ENCODE measurements at regions not wholly inside any gene's neighbourhood (a gene's known extent, or its start where the extent isn't known, plus 50 kb on each side); places are given as distances from the start of the nearest gene placed in this dataset.
"Not testable (repeated sequence)": the region's sequence is repeated elsewhere in the genome, so short reads cannot be mapped to it uniquely, and the experiment has no call there.

DNA sequence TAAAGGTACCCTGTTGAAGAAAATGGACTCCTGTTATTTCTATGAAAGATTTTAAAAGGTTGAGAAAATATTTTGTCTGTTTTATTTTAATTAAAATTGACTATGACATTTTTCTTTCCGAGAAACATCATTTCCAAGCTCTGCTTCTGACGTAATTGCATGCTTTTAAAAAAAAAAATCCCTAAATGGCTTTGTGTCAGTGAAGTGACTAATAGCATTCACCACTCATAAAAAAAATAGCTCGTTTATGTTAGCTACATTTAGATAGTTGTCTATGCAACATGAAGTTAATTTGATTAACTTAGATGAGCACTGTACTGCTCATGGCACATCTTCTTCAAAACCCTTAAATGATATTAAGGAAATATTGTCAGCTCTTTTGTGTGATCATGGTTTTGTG lies 105.1 kb upstream of the KLHL13 start:
- Mint-ChIP-seq H3K4me1 (no peaks in the 10 kb centered on the region), H3K36me3 (no peaks in the 10 kb centered on the region), H3K27me3 (no peaks in the 10 kb centered on the region), H3K4me3 (no peak overlapping the region), H3K27ac (no peak overlapping the region), H3K9me3 (no peaks in the 10 kb centered on the region)
- CTCF ChIA-PET = no interaction called here
- no peak for DNase-seq

DNA sequence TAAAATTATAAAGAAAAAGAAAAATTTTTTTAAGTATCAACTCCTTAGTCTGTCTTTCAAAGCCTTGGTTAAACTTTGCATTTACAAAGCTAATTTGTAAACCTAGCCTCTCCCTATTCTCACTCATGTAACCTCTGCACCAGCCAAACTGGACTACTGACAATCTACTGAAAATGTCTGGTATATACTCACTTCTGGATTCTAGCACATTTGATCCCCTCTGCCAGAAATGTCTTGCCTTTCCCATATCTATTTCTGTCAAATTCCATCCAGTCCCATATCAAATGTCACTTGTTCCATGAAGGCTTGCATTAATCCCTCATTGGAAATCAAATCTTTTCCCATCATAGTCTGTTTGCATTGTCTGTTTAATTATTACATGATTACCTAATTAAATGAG lies 105.8 kb upstream of the KLHL13 start:
- H3K27ac Mint-ChIP-seq = no peak overlapping the region
- no peak for DNase-seq
- H3K9me3 Mint-ChIP-seq = no peaks in the 10 kb centered on the region
- no peaks in the 10 kb centered on the region for H3K27me3 Mint-ChIP-seq
- CTCF ChIA-PET = no interaction called here
- H3K4me3 Mint-ChIP-seq = no peak overlapping the region
- no peaks in the 10 kb centered on the region for H3K36me3 Mint-ChIP-seq
- H3K4me1 Mint-ChIP-seq = no peaks in the 10 kb centered on the region

DNA sequence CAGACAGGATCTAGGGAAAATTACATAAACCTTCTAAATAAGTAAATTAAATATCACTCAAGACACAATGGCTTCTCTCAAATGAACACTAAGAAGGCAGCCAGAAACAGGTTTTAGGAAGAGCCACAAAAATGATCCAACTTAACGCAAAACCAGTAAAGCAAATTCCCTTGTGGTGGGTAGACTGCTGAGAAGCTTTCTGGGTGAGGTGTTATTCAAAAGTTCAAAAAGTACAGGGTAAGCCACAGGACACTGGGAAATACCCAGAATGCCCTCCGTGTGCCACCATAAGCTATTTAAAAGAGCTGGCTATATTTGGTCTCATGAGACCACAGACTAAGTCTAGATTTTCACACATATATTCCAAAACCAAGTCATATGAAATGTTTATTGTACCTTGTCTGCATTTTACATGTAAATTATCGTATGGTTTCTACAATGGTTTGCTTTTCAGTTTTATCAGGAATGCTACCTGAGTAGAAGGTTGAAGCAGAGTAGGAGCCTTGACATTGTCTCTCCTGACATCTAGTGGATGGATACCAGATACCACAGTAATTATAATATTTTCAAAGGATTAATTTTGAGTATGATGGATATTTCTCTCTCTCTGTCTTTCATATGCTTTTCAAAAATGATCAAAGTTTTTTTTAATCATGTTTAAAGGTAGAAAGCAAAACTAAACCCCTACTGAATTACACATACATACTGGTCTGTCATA lies 109.3 kb upstream of the KLHL13 start:
- H3K9me3 Mint-ChIP-seq = no peaks in the 10 kb centered on the region
- no peaks in the 10 kb centered on the region for H3K4me1 Mint-ChIP-seq
- H3K27me3 Mint-ChIP-seq = no peaks in the 10 kb centered on the region
- H3K4me3 Mint-ChIP-seq = no peak overlapping the region
- H3K27ac Mint-ChIP-seq = no peak overlapping the region
- DNase-seq = no peak
- CTCF ChIA-PET = no interaction called here
- H3K36me3 Mint-ChIP-seq = no peaks in the 10 kb centered on the region

DNA sequence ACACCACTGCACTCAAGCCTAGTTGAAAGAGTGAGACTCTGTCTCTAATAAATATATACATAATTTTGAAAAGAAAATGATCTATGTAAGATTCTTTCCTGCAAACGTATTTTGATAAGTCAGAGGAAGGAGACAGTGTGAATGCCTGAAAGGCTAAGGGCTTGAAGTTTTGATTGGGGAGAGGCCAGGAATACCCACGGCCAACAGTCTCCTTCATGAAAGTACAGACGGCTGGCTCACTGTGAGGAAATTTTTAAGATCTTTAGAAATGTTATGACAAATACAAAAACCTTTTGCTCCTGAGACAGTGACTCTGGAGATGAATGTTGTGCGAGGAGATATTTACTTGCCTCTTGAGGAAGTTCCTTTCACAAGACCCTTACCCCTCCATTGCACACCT lies 111.4 kb upstream of the KLHL13 start:
- CTCF ChIA-PET = no interaction called here
- Mint-ChIP-seq H3K4me3 (no peak overlapping the region), H3K9me3 (no peaks in the 10 kb centered on the region), H3K27me3 (peaks cover 4% of the 10 kb centered on the region), H3K4me1 (no peaks in the 10 kb centered on the region), H3K27ac (no peak overlapping the region), H3K36me3 (no peaks in the 10 kb centered on the region)
- DNase-seq = no peak

DNA sequence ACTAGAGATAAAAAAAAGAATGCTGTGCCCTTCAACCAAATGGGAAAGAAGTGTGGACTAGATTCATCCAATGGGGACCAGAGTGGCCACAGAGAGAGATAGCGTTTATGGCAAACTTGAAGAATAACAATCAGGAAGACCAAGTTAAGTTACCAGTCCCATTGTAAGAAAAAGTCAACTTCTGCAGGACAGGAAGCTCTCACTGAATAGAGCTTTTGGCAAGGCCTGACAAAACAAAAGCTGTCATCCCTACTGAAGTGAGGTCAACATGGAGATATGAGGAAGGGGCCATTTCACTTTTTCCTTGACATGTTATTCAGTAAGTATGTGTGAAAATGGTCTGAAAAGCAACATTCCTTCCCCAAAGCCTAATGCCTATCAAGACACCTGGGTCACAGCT lies 111.8 kb upstream of the KLHL13 start:
- H3K9me3 Mint-ChIP-seq = no peaks in the 10 kb centered on the region
- no peak overlapping the region for H3K27ac Mint-ChIP-seq
- H3K4me3 Mint-ChIP-seq = no peak overlapping the region
- no peaks in the 10 kb centered on the region for H3K4me1 Mint-ChIP-seq
- no peaks in the 10 kb centered on the region for H3K36me3 Mint-ChIP-seq
- CTCF ChIA-PET = no interaction called here
- no peak for DNase-seq
- peaks cover 4% of the 10 kb centered on the region for H3K27me3 Mint-ChIP-seq

DNA sequence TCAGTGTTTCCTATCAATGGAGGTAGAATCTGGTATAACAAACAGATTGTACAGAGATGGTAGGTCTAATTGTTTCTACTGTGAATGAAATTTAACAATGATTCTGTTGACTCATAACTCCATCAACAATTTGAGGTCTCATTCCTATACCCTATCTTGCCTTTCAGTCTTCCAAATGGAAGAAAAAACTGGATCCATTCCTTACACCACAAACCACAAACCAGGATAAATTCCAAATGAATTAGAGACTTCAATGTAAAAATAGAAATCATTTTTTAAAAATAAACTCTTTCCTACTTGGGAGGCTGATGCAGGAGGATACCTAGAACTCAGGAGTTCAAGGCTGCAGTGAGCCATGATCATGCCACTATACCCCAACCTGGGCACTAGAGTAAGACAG lies 114.4 kb upstream of the WDR44 start:
- Mint-ChIP-seq H3K36me3 (no peaks in the 10 kb centered on the region), H3K27me3 (peaks cover 4% of the 10 kb centered on the region), H3K4me1 (no peaks in the 10 kb centered on the region), H3K4me3 (no peak overlapping the region), H3K27ac (no peak overlapping the region), H3K9me3 (no peaks in the 10 kb centered on the region)
- no peak for DNase-seq
- CTCF ChIA-PET = no interaction called here

DNA sequence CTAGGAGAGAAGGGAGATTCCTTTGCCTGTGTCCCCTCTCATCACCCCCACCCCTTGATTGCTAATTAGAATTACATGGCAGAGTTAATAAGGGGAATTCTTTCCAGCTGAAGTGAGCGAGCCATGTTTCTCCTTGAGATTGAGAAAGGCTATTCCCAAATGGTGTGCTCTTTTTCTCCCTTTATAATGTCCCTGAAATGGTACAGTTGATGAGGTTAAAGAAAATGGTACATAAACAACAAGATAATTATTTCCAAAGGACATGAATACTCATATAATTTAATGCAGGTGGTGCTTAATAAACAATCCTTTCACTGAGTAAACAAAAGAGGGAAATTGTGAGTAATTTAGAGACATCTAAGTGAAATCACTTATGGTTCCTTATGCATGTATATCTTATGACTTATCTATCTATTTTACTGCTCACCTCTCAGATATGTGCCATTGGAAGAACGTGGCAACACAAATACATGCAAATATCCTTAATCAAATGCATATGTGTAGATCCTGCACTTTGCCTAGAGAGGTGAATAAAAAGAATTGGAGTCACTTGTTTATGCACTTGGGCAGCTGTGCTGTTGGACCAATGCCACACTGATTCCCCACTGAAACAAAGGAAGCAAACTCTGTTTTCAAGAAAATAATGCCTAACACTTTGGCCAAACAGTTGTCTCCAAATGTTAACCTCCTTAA lies 106.6 kb upstream of the WDR44 start:
- H3K27ac Mint-ChIP-seq = no peak overlapping the region
- CTCF ChIA-PET = no interaction called here
- H3K9me3 Mint-ChIP-seq = no peaks in the 10 kb centered on the region
- no peaks in the 10 kb centered on the region for H3K4me1 Mint-ChIP-seq
- H3K4me3 Mint-ChIP-seq = no peak overlapping the region
- H3K27me3 Mint-ChIP-seq = no peaks in the 10 kb centered on the region
- H3K36me3 Mint-ChIP-seq = no peaks in the 10 kb centered on the region
- DNase-seq = no peak

DNA sequence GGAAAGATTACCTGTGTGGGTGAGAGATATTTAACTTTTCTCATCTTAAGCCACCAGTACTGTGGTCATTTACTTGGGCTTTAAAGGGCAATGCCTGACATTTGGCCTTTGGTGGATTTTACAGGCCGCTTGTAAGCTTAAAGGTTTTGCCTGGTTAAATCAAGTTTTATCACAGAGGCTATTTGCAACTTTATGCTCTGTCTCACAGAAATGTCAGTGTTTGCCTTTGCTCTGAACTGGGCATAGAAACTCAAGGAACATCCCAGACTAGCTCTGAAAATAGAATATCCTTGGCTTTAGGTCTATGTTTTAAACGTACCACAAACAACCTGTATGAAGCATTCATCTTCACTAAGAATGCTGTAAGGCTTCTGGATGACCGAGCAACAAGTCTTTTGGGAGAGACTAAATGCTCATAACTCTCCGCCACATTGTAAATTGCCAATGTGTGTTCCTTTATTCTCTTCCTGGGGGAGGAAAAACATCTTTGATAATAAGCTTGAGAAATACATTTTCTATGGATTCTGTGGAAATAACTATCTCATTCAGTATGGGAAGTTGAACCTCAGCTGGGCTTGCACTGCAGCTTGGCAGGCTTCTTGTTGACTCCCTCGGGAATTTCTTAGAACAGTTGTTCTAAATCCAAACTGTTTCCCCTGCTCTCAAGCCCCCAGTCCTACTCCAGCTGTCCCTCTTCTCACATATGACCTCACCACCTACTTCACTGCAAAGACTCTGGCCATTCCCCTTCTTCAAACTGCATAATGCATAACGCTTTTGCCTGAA lies 105.8 kb upstream of the WDR44 start:
- H3K27ac Mint-ChIP-seq = no peak overlapping the region
- no peaks in the 10 kb centered on the region for H3K27me3 Mint-ChIP-seq
- H3K4me3 Mint-ChIP-seq = no peak overlapping the region
- H3K36me3 Mint-ChIP-seq = no peaks in the 10 kb centered on the region
- no peak for DNase-seq
- no peaks in the 10 kb centered on the region for H3K4me1 Mint-ChIP-seq
- H3K9me3 Mint-ChIP-seq = no peaks in the 10 kb centered on the region
- CTCF ChIA-PET = no interaction called here

DNA sequence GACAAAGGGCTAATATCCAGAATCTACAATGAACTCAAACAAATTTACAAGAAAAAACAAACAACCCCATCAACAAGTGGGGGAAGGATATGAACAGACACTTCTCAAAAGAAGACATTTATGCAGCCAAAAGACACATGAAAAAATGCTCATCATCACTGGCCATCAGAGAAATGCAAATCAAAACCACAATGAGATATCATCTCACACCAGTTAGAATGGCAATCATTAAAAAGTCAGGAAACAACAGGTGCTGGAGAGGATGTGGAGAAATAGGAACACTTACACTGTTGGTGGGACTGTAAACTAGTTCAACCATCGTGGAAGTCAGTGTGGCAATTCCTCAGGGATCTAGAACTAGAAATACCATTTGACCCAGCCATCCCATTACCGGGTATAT lies 98.9 kb upstream of the WDR44 start:
- H3K4me3 Mint-ChIP-seq, CTCF ChIA-PET, H3K36me3 Mint-ChIP-seq, H3K27me3 Mint-ChIP-seq, H3K27ac Mint-ChIP-seq, H3K4me1 Mint-ChIP-seq, H3K9me3 Mint-ChIP-seq, DNase-seq: not testable (repeated sequence)

DNA sequence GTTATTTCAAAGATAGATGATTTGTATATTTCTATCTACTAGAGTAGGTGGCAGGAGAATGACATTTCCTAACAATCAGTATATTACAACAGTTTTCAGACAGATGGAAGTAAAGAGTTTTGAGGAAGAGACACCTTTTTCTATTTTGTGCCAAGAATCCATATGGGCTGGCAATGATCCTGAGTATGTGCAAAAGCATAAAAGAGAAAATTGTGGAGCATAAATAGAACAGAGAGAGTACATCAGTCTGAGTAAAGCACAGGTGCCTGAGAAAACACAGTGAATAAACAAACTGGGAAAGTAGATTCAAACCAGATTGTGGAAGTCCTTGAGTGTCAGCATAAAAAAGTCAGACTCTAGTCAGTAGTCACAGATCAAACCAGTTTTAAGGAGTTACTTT lies 96.8 kb upstream of the WDR44 start:
- Mint-ChIP-seq H3K4me3 (no peak overlapping the region), H3K36me3 (no peaks in the 10 kb centered on the region), H3K27me3 (no peaks in the 10 kb centered on the region), H3K9me3 (no peaks in the 10 kb centered on the region), H3K4me1 (no peaks in the 10 kb centered on the region), H3K27ac (no peak overlapping the region)
- no peak for DNase-seq
- CTCF ChIA-PET = no interaction called here

DNA sequence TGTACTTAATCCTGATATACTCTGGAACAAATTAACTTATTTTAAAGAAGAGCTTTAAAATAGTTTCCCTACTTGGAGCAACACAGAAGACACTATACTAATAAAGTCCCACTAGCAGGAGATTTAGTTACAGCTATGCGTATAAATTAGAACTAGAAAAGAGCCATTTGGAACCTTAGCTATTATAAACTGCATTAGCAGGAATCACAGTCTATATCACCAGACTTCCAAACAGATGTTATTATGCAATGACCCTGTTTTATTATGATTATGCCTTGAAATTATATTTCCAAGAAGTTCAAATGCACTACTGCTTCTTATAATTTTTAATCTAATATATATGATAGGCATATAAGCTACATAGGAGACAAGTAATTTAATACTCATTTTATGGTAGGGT lies 95.5 kb upstream of the WDR44 start:
- H3K9me3 Mint-ChIP-seq = no peaks in the 10 kb centered on the region
- no peak overlapping the region for H3K4me3 Mint-ChIP-seq
- H3K27me3 Mint-ChIP-seq = no peaks in the 10 kb centered on the region
- no peaks in the 10 kb centered on the region for H3K4me1 Mint-ChIP-seq
- CTCF ChIA-PET = no interaction called here
- no peak overlapping the region for H3K27ac Mint-ChIP-seq
- H3K36me3 Mint-ChIP-seq = no peaks in the 10 kb centered on the region
- DNase-seq = no peak

DNA sequence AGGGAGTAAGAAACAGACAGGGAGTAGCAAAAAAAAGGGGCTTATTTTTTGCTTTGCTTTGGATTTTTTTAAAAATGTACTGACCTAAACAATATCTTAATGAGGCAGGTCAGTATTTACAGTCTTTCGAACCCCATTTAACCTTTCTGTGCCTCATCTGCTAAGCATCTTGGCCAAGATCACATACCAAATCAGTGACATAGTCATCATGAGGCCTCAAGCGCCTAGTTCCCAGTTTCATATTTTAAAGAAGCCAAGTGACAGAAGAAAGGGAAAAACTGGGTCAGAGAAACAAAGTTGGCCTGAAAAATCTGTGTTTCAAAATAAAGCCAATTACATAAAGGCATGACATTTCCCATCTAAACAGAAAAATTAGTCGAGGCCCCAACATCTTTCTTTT lies 94.6 kb upstream of the WDR44 start:
- Mint-ChIP-seq H3K4me1 (no peaks in the 10 kb centered on the region), H3K27ac (no peak overlapping the region), H3K4me3 (no peak overlapping the region), H3K9me3 (no peaks in the 10 kb centered on the region), H3K27me3 (no peaks in the 10 kb centered on the region), H3K36me3 (no peaks in the 10 kb centered on the region)
- CTCF ChIA-PET = no interaction called here
- no peak for DNase-seq

DNA sequence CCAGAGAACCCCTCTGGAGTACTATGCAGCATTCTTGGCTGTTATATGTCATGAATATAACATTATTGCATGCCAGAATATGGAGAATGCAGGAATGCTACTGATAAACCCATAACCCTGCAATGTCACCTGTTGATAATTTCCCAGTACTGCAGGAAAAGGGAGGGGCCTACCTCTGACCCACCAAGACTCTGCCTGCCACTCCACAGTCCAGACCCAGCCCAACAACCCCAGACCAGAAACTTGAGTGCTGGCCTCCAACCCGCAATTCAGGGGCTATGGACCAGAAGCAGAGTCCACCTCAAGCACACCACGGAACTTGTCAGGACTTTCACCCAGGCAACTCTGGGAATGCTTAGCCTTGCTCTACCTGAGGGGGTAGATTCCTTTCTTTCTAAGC lies 92.9 kb upstream of the WDR44 start:
- CTCF ChIA-PET = no interaction called here
- Mint-ChIP-seq H3K4me3 (no peak overlapping the region), H3K9me3 (no peaks in the 10 kb centered on the region), H3K27ac (no peak overlapping the region), H3K36me3 (no peaks in the 10 kb centered on the region), H3K27me3 (no peaks in the 10 kb centered on the region), H3K4me1 (no peaks in the 10 kb centered on the region)
- no peak for DNase-seq

DNA sequence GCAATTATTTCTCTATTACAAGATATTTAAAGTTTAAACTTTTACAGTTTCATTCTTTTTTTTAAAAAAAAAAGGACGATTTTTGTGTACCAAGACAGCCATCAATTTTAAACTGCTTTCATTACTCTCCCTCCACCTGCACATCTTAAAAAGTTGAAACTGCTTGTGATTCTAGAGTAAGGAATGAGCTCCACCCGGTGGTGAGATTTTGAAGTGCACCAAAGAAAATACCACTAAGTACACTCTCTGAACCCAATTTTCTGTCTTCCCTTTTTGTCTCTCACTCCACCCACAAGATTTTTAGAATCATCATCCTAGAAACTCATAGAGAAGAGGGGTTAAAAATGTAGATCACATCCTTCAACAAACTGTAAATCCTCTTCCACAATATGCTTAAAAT lies 91.3 kb upstream of the WDR44 start:
- Mint-ChIP-seq H3K36me3 (no peaks in the 10 kb centered on the region), H3K9me3 (no peaks in the 10 kb centered on the region), H3K27me3 (no peaks in the 10 kb centered on the region), H3K4me3 (no peak overlapping the region), H3K27ac (no peak overlapping the region), H3K4me1 (no peaks in the 10 kb centered on the region)
- CTCF ChIA-PET = interaction anchor here (0.6 to 0.7 kb wide), 2 partner anchors 56 to 65 kb away, joined by 3 read pairs; no protein-coding TSS in a partner anchor
- DNase-seq = peak; percentile 53

DNA sequence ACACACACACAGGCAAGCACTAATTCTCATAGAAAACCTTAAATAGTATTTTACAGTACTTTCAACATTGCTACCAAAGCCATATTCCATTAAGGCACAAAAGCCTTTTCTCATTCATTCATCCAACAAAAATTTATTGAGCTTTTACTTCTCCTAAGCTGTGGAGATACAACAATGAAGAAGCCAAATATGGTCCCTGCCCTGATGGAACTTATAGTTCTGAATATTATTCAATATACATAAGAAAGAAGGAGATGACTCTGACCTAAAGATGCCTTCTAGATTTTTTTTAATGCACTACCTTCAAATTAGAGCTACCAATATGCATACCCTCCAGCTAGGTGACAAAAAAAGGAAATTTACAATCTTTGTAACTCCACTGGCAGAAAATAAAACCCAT lies 90.0 kb upstream of the WDR44 start:
- Mint-ChIP-seq H3K9me3 (no peaks in the 10 kb centered on the region), H3K36me3 (no peaks in the 10 kb centered on the region), H3K27me3 (no peaks in the 10 kb centered on the region), H3K4me1 (no peaks in the 10 kb centered on the region), H3K27ac (no peak overlapping the region), H3K4me3 (no peak overlapping the region)
- no peak for DNase-seq
- CTCF ChIA-PET = interaction anchor here (0.7 kb wide), 2 partner anchors 31 to 776 kb away, joined by 3 read pairs; no protein-coding TSS in a partner anchor

All from activated naive CD4-positive, alpha-beta T cell treated with anti-CD3 and anti-CD28 coated beads, Interleukin-2, amount 10 ng/mL, durations not matched to agents 7 days and 5 days (primary cell).